ENCODE measurements at regions not wholly inside any gene's neighbourhood (a gene's known extent, or its start where the extent isn't known, plus 50 kb on each side); places are given as distances from the start of the nearest gene placed in this dataset.

DNA sequence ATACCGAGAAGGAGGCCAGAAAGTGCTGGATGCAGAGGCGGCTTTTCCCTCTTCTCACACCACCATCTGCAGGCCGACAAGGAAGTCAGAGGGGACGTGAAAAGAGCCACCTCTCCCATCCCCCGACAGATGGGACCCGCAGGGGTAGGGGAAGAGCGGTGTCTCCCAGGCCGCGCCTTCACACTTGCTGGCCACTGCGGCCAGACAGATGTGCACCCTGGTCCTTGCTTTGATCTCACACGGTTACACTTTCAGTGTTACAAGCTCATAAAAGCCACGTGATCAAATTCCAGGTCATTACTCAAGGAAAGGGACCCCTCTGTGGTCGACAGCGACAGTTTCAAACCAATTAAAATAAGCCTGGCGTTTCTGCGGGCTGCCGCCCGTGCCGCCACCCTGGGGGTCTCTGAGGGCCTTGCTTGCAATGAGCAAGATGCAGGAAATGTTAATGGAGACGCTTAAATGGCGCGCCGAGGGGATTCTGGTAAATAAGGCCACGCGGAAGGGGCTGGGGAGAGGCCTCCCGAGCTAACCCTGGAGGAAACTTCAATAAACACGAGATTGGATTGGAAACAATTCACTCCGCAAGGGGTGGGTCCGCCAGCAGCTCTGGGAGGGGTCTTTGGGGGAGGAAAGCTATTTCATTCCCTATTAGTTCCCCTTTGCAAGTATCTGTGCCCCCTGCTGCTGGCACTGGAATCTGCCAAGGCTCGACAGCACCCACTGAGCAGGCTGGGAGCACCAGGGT is 240.9 kb downstream of the ENGASE start:
- no peak for TF ChIP-seq POLR2A (IDR thresholded peaks at IDR 0.05)
- TF ChIP-seq, protein P1, sequence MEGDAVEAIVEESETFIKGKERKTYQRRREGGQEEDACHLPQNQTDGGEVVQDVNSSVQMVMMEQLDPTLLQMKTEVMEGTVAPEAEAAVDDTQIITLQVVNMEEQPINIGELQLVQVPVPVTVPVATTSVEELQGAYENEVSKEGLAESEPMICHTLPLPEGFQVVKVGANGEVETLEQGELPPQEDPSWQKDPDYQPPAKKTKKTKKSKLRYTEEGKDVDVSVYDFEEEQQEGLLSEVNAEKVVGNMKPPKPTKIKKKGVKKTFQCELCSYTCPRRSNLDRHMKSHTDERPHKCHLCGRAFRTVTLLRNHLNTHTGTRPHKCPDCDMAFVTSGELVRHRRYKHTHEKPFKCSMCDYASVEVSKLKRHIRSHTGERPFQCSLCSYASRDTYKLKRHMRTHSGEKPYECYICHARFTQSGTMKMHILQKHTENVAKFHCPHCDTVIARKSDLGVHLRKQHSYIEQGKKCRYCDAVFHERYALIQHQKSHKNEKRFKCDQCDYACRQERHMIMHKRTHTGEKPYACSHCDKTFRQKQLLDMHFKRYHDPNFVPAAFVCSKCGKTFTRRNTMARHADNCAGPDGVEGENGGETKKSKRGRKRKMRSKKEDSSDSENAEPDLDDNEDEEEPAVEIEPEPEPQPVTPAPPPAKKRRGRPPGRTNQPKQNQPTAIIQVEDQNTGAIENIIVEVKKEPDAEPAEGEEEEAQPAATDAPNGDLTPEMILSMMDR (IDR thresholded peaks at IDR 0.05): no peak
